ENCODE measurements at regions not wholly inside any gene's neighbourhood (a gene's known extent, or its start where the extent isn't known, plus 50 kb on each side); places are given as distances from the start of the nearest gene placed in this dataset.

- TF ChIP-seq CTCF (IDR thresholded peaks at IDR 0.05 in 2 of 3, conservative IDR thresholded peaks at IDR 0.05 in 1 of 3; ENCODE audit: insufficient read depth in 2 of 3, low read depth in 1 of 3, low read length in 3 of 3) (no peak), FOXM1 (IDR thresholded peaks at IDR 0.05; ENCODE audit: low read depth) (no peak), FOXM1 (CRISPR knock-in tag; IDR thresholded peaks at IDR 0.05; ENCODE audit: low read depth) (no peak), ZBTB2 (IDR thresholded peaks at IDR 0.05) (no peak), CBX5 (IDR thresholded peaks at IDR 0.05; ENCODE audit: borderline replicate concordance, low read depth) (no peak), DMBX1 (CRISPR knock-in tag; IDR thresholded peaks at IDR 0.05; ENCODE audit: borderline replicate concordance) (no peak), HDAC6 (IDR thresholded peaks at IDR 0.05; ENCODE audit: low read depth, low read length) (no peak), ZNF140 (CRISPR knock-in tag; IDR thresholded peaks at IDR 0.05) (no peak), ZNF232 (CRISPR knock-in tag; IDR thresholded peaks at IDR 0.05) (no peak), ZNF695 (CRISPR knock-in tag; IDR thresholded peaks at IDR 0.05) (no peak), U2AF2 (optimal IDR thresholded peaks at IDR 0.05; ENCODE audit: low read depth, low read length) (no peak), ZNF778 (CRISPR knock-in tag; IDR thresholded peaks at IDR 0.05) (no peak), ATF3 (IDR thresholded peaks at IDR 0.05) (no peak), ATF3 (CRISPR knock-in tag; conservative IDR thresholded peaks at IDR 0.05) (no peak), POLR2AphosphoS5 (IDR thresholded peaks at IDR 0.05; ENCODE audit: control insufficient read depth, insufficient read depth, low read depth, low read length) (no peak)
Observed at GRCh38 chr2:239519089-239519920, 118.5 kb upstream of the HDAC4 start.
